Sigmoid colon (tissue), 6 donors: ENCODE measurements at regions not wholly inside any gene's neighbourhood (a gene's known extent, or its start where the extent isn't known, plus 50 kb on each side); places are given as distances from the start of the nearest gene placed in this dataset.

Experiments
- DNase-seq: peaks from one replicate; pipeline ENCODE4 v3.0.0-alpha.2; 2019
- H3K27ac ChIP-seq, 4 donors: fragments of 200-600 bp; sonication (generic); one replicate each; pipeline ENCODE4 v1.5.1; 2016 to 2019; ENCODE audit warnings: mild to moderate bottlenecking in 1 of 4
- H3K27me3 ChIP-seq, 3 donors: fragments of 200-600 bp; sonication (generic); one replicate each; pipeline ENCODE4 v1.5.1; 2019; ENCODE audit warnings: mild to moderate bottlenecking in 1 of 3
- H3K36me3 ChIP-seq, 4 donors: fragments of 200-600 bp; sonication (generic); one replicate each; pipeline ENCODE4 v1.5.1; 2016 to 2019
- H3K4me1 ChIP-seq, 4 donors: fragments of 200-600 bp; sonication (generic); one replicate each; pipeline ENCODE4 v1.5.1; 2017 to 2019
- H3K4me3 ChIP-seq, 4 donors: fragments of 200-600 bp; sonication (generic); one replicate each; pipeline ENCODE4 v1.5.1; 2017 to 2019; ENCODE audit warnings: mild to moderate bottlenecking in 2 of 4, moderate library complexity in 1 of 4
- H3K9me3 ChIP-seq, 4 donors: fragments of 200-600 bp in 3 of 4; sonication (generic) in 3 of 4; one replicate each; pipeline versions ENCODE4 v1.5.1 to v1.6.1; 2013 to 2019
- CTCF ChIP-seq, 4 experiments: fragments of 450-650 bp in 3 of 4; fragments of 200-600 bp in 1 of 4; IDR thresholded peaks; one replicate each; pipeline ENCODE4 v1.5.1; 2016 to 2019; ENCODE audit warnings: antibody characterized with exemption in 4 of 4, mild to moderate bottlenecking in 3 of 4, moderate library complexity in 2 of 4
- EP300 ChIP-seq, 4 donors: sonication (generic); formaldehyde crosslinking; IDR thresholded peaks; one replicate each; pipeline ENCODE4 v1.6.1; 2017; ENCODE audit warnings: antibody characterized with exemption in 4 of 4
- POLR2A ChIP-seq, 2 donors: fragments of 450-650 bp; IDR thresholded peaks; one replicate each; pipeline ENCODE4 v1.6.1; 2016; ENCODE audit warnings: antibody characterized with exemption in 2 of 2, mild to moderate bottlenecking in 2 of 2, moderate library complexity in 2 of 2
- POLR2AphosphoS5 ChIP-seq, 4 donors: sonication (generic); formaldehyde crosslinking; IDR thresholded peaks; one replicate each; pipeline ENCODE4 v1.6.1; 2017; ENCODE audit warnings: antibody characterized with exemption in 4 of 4
- WGBS, 2 donors: extraction: QIAGEN DNeasy Blood & Tissue Kit; methylation state at CpG; one replicate each; pipeline ENCODE4 v1.1.7; 2013; 5-methylcytosine and 5-hydroxymethylcytosine counted together
- intact Hi-C: fragments of 100-400 bp; cut with DNase I; formaldehyde crosslinking; loops from one replicate; pipeline ENCODE4 v1.15.1; 2023
- donor health status: healthy with polysubstance abuse.
- donor health status: healthy.

- H3K36me3 ChIP-seq = no peaks in the 10 kb centered on the region
- intact Hi-C loops = no loop called here
- TF ChIP-seq CTCF (IDR thresholded peaks at IDR 0.05) (no peak), POLR2AphosphoS5 (IDR thresholded peaks at IDR 0.05) (no peak), POLR2A (IDR thresholded peaks at IDR 0.05) (no peak), EP300 (IDR thresholded peaks at IDR 0.05) (no peak)
- no peak overlapping the region for H3K4me3 ChIP-seq
- H3K4me1 ChIP-seq = no peaks in the 10 kb centered on the region
- no peak for DNase-seq
- H3K27ac ChIP-seq = no peak overlapping the region
- no peaks in the 10 kb centered on the region for H3K27me3 ChIP-seq
- 68 to 75% methylated on average over 9 of the region's 9 CpGs for WGBS, 2 donors
- no peaks in the 10 kb centered on the region for H3K9me3 ChIP-seq
These were observed 246.9 kb upstream of the ADAMTS16 start for GRCh38 chr5:4893063-4893744.

- H3K36me3 ChIP-seq = no peaks in the 10 kb centered on the region
- no peak for DNase-seq
- TF ChIP-seq CTCF (IDR thresholded peaks at IDR 0.05) (no peak), EP300 (IDR thresholded peaks at IDR 0.05) (no peak), POLR2AphosphoS5 (IDR thresholded peaks at IDR 0.05) (peak in 1 of 4 donors; percentile 25), POLR2A (IDR thresholded peaks at IDR 0.05) (no peak)
- peaks cover 0 to 7% (median 3%) of the 10 kb centered on the region in 4 donors for H3K4me1 ChIP-seq
- intact Hi-C loops = no loop called here
- H3K4me3 ChIP-seq = no peak overlapping the region
- no peaks in the 10 kb centered on the region for H3K9me3 ChIP-seq
- 64 to 72% methylated on average over 5 of the region's 5 CpGs for whole genome bisulfite sequencing, 2 donors
- H3K27me3 ChIP-seq = no peaks in the 10 kb centered on the region
- no peak overlapping the region for H3K27ac ChIP-seq
These were observed 243.8 kb upstream of the ADAMTS16 start for GRCh38 chr5:4896328-4896727.

- Histone ChIP-seq H3K9me3 (no peaks in the 10 kb centered on the region), H3K4me3 (no peak overlapping the region), H3K27ac (peak overlapping the region in 3 of 4 donors; percentile 57 to 64 (median 63)), H3K36me3 (no peaks in the 10 kb centered on the region), H3K27me3 (no peaks in the 10 kb centered on the region), H3K4me1 (peaks cover 0 to 32% (median 22%) of the 10 kb centered on the region in 4 donors)
- intact Hi-C loops = no loop called here
- 75 to 77% methylated on average over 15 of the region's 15 CpGs for WGBS, 2 donors
- no peak for DNase-seq
- TF ChIP-seq POLR2AphosphoS5 (IDR thresholded peaks at IDR 0.05) (peak in 1 of 4 donors; percentile 6), EP300 (IDR thresholded peaks at IDR 0.05) (no peak), CTCF (IDR thresholded peaks at IDR 0.05) (no peak), POLR2A (IDR thresholded peaks at IDR 0.05) (no peak)
These were observed 238.8 kb upstream of the ADAMTS16 start for GRCh38 chr5:4901305-4901811.

- TF ChIP-seq POLR2AphosphoS5 (IDR thresholded peaks at IDR 0.05) (peak in 3 of 4 donors; percentile 8 to 42 (median 35)), CTCF (IDR thresholded peaks at IDR 0.05) (no peak), EP300 (IDR thresholded peaks at IDR 0.05) (peak in 1 of 4 donors; percentile 31), POLR2A (IDR thresholded peaks at IDR 0.05) (no peak)
- DNase-seq = no peak
- whole genome bisulfite sequencing, 2 donors = 65 to 73% methylated on average over 5 of the region's 5 CpGs
These were observed 238.2 kb upstream of the ADAMTS16 start for GRCh38 chr5:4901924-4902323.

More at GRCh38 chr5:4901924-4902323, 238.2 kb upstream of the ADAMTS16 start:
- Histone ChIP-seq H3K27ac (peak overlapping the region in 3 of 4 donors; percentile 57 to 64 (median 63)), H3K9me3 (no peaks in the 10 kb centered on the region), H3K4me3 (no peak overlapping the region), H3K36me3 (no peaks in the 10 kb centered on the region), H3K4me1 (peaks cover 0 to 37% (median 27%) of the 10 kb centered on the region in 4 donors), H3K27me3 (no peaks in the 10 kb centered on the region)
- intact Hi-C loops = no loop called here
